Osteoblast (primary cell): ENCODE measurements at regions not wholly inside any gene's neighbourhood (a gene's known extent, or its start where the extent isn't known, plus 50 kb on each side); places are given as distances from the start of the nearest gene placed in this dataset.
A peak's percentile ranks its signal among the peaks of the same experiment; 100 is the strongest.

ENCODE experiments used
- DNase-seq: peaks from one replicate; pipeline ENCODE4 v3.0.0; 2011; ENCODE audit warnings: low spot score, mixed read lengths; ENCODE audit not compliant: insufficient read length; ENCODE audit errors: missing footprints
- H2AFZ ChIP-seq: 2 replicates; pipeline ENCODE4 v1.6.0; 2011; ENCODE audit warnings: mild to moderate bottlenecking, low read length
- H3K27ac ChIP-seq: 2 replicates; pipeline ENCODE4 v1.5.1; 2011; ENCODE audit warnings: mild to moderate bottlenecking, low read depth, low read length, moderate library complexity
- H3K27me3 ChIP-seq: 2 replicates; pipeline ENCODE4 v1.6.0; 2012; ENCODE audit warnings: mild to moderate bottlenecking, control low read depth, inconsistent platforms, low read length, moderate library complexity; ENCODE audit not compliant: insufficient read depth
- H3K36me3 ChIP-seq: 2 replicates; pipeline ENCODE4 v1.5.1; 2011; ENCODE audit warnings: mild to moderate bottlenecking, low read length, control low read depth, moderate library complexity; ENCODE audit not compliant: insufficient read depth
- H3K4me1 ChIP-seq: 2 replicates; pipeline ENCODE4 v1.5.1; 2011; ENCODE audit warnings: mild to moderate bottlenecking, low read length, control low read depth, moderate library complexity; ENCODE audit not compliant: insufficient read depth
- H3K4me2 ChIP-seq: 2 replicates; pipeline ENCODE4 v1.6.0; 2011; ENCODE audit warnings: mild to moderate bottlenecking, low read length; ENCODE audit not compliant: insufficient read depth
- H3K4me3 ChIP-seq: fragments of 200-600 bp; sonication (generic); 3 replicates; pipeline ENCODE4 v1.5.1; 2012; ENCODE audit warnings: mild to moderate bottlenecking, low read length, inconsistent platforms; ENCODE audit not compliant: insufficient read depth
- H3K79me2 ChIP-seq: 2 replicates; pipeline ENCODE4 v1.6.0; 2012; ENCODE audit warnings: mild to moderate bottlenecking, low read length, control low read depth, inconsistent platforms; ENCODE audit not compliant: insufficient read depth
- H3K9me3 ChIP-seq: 2 replicates; pipeline ENCODE4 v1.5.1; 2011; ENCODE audit warnings: low read depth, low read length, control low read depth
- H4K20me1 ChIP-seq: 2 replicates; pipeline ENCODE4 v1.6.0; 2012; ENCODE audit warnings: mild to moderate bottlenecking, low read length, control low read depth; ENCODE audit not compliant: insufficient read depth
- CTCF ChIP-seq: IDR thresholded peaks from 2 replicates; pipeline ENCODE4 v1.5.1; 2011; ENCODE audit warnings: mild to moderate bottlenecking, low read depth, low read length, moderate library complexity; ENCODE audit errors: extremely low read depth

GRCh38 chr10:14389981-14390590 lies 59.4 kb upstream of the FRMD4A start:
- Histone ChIP-seq H3K4me1 (peaks cover 13% of the 10 kb centered on the region), H3K4me3 (no peak overlapping the region), H2AFZ (no peak overlapping the region), H3K27me3 (peaks cover 3% of the 10 kb centered on the region), H3K4me2 (no peak overlapping the region), H3K27ac (no peak overlapping the region), H4K20me1 (no peaks in the 10 kb centered on the region), H3K9me3 (peaks cover 5% of the 10 kb centered on the region), H3K79me2 (no peaks in the 10 kb centered on the region), H3K36me3 (no peaks in the 10 kb centered on the region)
- TF ChIP-seq CTCF: no peak
- no peak for DNase-seq

GRCh38 chr10:14385596-14386593 lies 55.2 kb upstream of the FRMD4A start:
- H3K9me3 ChIP-seq: no peaks in the 10 kb centered on the region
- peak; percentile 88 for DNase-seq
- peak; percentile 26 for TF ChIP-seq CTCF
- no peaks in the 10 kb centered on the region for H3K27me3 ChIP-seq
- peak overlapping the region; percentile 12 for H3K4me2 ChIP-seq
- peak overlapping the region; percentile 92 for H3K27ac ChIP-seq
- no peaks in the 10 kb centered on the region for H3K36me3 ChIP-seq
- no peak overlapping the region for H3K4me3 ChIP-seq
- no peak overlapping the region for H2AFZ ChIP-seq
- H4K20me1 ChIP-seq: no peaks in the 10 kb centered on the region
- H3K79me2 ChIP-seq: no peaks in the 10 kb centered on the region
- H3K4me1 ChIP-seq: peaks cover 28% of the 10 kb centered on the region

GRCh38 chr10:14384915-14385314 lies 54.2 kb upstream of the FRMD4A start:
- Histone ChIP-seq H3K36me3 (no peaks in the 10 kb centered on the region), H3K4me1 (peaks cover 28% of the 10 kb centered on the region), H3K4me3 (no peak overlapping the region), H3K79me2 (no peaks in the 10 kb centered on the region), H3K4me2 (no peak overlapping the region), H3K9me3 (no peaks in the 10 kb centered on the region), H3K27ac (peak overlapping the region; percentile 92), H3K27me3 (no peaks in the 10 kb centered on the region), H4K20me1 (no peaks in the 10 kb centered on the region), H2AFZ (no peak overlapping the region)
- TF ChIP-seq CTCF: no peak
- DNase-seq: no peak

- no peaks in the 10 kb centered on the region for H4K20me1 ChIP-seq
- H3K36me3 ChIP-seq: no peaks in the 10 kb centered on the region
- H3K9me3 ChIP-seq: no peaks in the 10 kb centered on the region
- H3K79me2 ChIP-seq: no peaks in the 10 kb centered on the region
- peaks cover 28% of the 10 kb centered on the region for H3K4me1 ChIP-seq
- H2AFZ ChIP-seq: no peak overlapping the region
- no peaks in the 10 kb centered on the region for H3K27me3 ChIP-seq
- H3K27ac ChIP-seq: peak overlapping the region; percentile 15
- no peak for TF ChIP-seq CTCF
- H3K4me3 ChIP-seq: no peak overlapping the region
- DNase-seq: no peak
- no peak overlapping the region for H3K4me2 ChIP-seq
These were observed 53.5 kb upstream of the FRMD4A start for GRCh38 chr10:14384116-14384730.
